H1 (cell line): ENCODE measurements at regions not wholly inside any gene's neighbourhood (a gene's known extent, or its start where the extent isn't known, plus 50 kb on each side); places are given as distances from the start of the nearest gene placed in this dataset.

ENCODE experiments used
- CHD1 ChIP-seq: IDR thresholded peaks from 2 replicates; pipeline ENCODE4 v1.6.1; 2012; ENCODE audit warnings: low read depth, low read length, improper control_type of control experiment
- KDM5A ChIP-seq: fragments of 200-600 bp; IDR thresholded peaks from 2 replicates; pipeline ENCODE4 v1.7.1; 2012; ENCODE audit warnings: mild to moderate bottlenecking, low read length, inconsistent platforms, mixed read lengths
- PHF8 ChIP-seq: fragments of 200-600 bp; sonication (generic); conservative IDR thresholded peaks from 2 replicates; pipeline ENCODE4 v1.7.1; 2012; ENCODE audit warnings: low read depth, mild to moderate bottlenecking, inconsistent platforms, low read length, moderate library complexity

- no peak for TF ChIP-seq KDM5A
- no peak for TF ChIP-seq CHD1
- TF ChIP-seq PHF8, result no peak
These were observed 637.8 kb downstream of the RFPL4B start (continued) for GRCh38 chr6:112984899-112985298.
